GM12874 (cell line): ENCODE measurements at regions not wholly inside any gene's neighbourhood (a gene's known extent, or its start where the extent isn't known, plus 50 kb on each side); places are given as distances from the start of the nearest gene placed in this dataset.

Experiments used
- TF ChIP-seq, protein P1 (sequence below): IDR thresholded peaks from 2 replicates; pipeline ENCODE4 v1.5.1; 2011; ENCODE audit warnings: low read depth, mild to moderate bottlenecking, control low read depth, low read length, moderate library complexity; ENCODE audit not compliant: insufficient read depth

DNA sequence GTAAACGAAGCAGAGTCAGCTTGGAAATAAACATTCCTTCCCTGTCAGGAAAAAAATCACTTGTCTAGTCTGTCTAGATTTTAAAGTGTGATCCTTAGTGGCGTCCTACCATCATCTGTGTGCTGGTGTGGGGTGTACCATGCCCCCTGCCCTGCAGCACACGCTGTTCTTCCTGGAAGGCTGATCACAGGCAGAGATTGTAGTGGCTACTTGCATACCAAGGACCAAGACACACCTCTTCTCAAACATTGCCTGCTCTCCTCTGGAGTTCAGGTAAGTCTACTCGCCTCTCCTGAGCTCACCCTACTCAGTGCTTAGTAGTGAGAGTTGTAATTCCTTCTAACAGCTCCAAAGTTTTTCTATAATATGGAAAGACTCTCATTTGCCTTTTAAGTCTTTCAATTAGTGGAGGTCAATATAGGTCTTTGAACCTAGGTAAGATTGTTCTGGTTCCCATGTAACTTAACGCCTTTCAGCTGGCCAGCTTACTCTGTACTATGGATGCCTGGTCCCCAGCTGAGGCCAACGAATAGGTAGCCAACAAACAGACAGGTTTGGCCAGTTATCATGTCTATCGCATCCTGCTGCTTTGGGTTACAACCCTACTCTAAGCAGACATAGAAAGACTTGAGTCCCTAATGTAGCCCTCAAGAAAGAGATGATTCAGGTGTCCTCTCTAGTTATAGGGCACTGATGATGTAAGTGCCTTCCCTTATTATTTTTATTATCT is 55.4 kb downstream of the XCL1 start:
- TF ChIP-seq, protein P1, sequence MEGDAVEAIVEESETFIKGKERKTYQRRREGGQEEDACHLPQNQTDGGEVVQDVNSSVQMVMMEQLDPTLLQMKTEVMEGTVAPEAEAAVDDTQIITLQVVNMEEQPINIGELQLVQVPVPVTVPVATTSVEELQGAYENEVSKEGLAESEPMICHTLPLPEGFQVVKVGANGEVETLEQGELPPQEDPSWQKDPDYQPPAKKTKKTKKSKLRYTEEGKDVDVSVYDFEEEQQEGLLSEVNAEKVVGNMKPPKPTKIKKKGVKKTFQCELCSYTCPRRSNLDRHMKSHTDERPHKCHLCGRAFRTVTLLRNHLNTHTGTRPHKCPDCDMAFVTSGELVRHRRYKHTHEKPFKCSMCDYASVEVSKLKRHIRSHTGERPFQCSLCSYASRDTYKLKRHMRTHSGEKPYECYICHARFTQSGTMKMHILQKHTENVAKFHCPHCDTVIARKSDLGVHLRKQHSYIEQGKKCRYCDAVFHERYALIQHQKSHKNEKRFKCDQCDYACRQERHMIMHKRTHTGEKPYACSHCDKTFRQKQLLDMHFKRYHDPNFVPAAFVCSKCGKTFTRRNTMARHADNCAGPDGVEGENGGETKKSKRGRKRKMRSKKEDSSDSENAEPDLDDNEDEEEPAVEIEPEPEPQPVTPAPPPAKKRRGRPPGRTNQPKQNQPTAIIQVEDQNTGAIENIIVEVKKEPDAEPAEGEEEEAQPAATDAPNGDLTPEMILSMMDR, result no peak

DNA sequence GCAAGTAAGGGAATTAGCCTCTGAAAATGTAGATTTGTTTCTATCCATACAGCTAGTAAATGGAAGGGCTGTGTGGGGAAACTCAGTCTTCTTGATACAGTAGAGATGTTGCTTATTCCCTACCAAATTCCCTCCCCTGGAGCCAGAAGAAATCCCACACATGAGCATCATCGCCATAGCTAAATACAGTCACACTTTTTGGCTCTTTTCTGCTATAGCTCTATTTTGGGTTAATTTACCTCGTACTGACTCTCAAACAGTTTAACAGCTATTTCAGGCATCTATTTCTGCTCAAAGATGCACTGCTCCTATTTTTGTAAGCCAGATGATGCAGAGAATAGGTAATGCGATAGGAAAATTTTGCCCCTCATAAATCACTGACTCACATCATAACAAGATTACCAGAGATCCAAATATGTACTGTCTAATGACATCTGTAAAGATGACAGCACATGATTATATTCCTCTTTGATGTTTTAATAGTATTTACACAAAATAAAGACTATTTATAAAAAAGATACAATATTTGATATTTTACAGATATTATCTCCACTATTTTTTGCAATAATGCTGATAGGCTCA is 58.6 kb downstream of the XCL1 start:
- TF ChIP-seq, protein P1, result no peak

DNA sequence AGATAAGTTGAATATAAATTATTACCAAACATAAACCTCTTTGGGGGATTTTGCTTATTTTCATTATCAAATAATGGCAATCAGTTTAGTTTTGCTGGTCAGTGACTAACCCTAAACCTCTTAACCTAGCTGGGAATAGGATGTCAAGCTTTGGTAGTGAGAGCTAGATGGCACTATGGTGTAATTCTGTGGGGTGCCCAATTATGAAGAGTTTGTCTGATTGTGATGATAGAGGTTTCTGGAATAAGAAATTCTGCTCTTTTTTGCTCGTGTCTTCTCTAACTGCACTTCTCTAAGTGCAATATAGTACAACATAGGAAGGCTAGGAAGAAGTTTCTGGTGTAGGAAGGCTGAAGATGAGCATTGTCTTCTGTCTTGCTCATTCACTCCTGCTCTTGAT is 59.8 kb downstream of the XCL1 start:
- TF ChIP-seq, protein P1, result 0 out of 2 replicates have a peak, but pooled peaks have one; percentile 7

DNA sequence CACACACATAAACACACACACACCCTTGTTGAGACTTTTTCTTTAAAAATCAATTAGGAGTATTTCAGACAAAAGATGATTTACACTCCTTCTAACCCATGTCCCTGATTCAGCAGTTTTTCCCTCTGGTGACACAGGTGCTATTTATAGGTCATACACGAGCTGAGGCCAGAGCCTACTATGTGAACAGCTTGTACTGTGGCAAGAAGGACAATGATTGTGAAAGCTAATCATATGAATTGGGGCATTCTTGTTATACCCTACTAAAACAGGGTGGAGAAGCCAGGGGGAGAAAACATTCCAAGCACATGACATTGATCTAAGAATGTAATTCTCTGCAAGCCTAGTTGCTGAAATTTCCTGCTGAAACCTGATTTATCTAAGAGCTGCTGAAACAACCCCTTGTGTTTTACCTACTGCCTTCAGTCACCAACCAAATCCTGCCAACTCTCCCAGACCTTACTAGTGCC is 60.3 kb downstream of the XCL1 start:
- TF ChIP-seq, protein P1, result no peak

DNA sequence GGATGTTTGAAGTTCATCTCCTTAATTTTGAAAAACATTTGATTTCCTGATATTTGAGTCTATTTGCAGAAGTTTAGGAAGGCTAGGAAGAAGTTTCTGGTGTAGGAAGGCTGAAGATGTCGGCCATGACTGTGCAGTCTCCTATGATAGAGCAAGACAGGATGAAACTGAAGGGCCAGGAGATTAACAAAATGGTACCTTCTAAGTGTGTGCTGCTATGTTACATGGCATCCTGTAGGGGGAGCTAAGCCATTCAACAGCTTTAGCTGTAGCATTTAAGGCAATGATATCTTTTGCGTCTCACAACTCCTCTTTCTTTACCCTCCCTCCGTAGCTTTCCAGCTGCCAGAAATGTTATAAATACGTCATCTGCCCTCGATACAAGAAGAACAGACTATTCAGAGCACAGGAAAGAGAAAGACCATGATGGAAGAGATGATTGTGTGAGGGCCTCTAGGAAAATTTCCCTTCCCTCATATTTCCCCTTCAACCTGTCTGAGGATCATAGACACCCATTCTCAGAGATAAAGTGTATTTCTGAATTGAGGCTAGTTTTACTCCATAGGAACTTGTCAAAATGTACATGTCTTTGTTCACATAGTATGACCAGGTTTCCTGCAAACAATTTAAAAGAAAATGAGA is 61.1 kb downstream of the XCL1 start:
- TF ChIP-seq, protein P1, result peak; percentile 78

DNA sequence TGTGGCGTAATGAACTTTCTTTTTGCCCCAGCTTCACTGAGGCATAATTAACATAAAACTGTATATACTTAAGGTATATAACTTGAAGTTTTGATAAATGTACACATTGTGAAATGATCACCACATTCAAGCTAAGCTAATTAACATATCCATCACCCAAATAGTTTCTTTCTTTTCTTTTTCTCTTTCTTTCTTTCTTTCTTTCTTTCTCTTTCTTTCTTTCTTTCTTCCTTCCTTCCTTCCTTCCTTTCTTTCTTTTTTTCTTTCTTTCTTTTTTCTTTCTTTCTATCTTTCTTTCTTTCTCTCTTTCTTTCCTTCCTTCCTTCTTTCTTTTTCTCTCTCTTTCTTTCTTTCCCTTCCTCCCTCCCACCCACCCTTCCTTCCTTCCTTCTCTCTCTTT is 62.5 kb downstream of the XCL1 start:
- TF ChIP-seq, protein P1, result no peak

DNA sequence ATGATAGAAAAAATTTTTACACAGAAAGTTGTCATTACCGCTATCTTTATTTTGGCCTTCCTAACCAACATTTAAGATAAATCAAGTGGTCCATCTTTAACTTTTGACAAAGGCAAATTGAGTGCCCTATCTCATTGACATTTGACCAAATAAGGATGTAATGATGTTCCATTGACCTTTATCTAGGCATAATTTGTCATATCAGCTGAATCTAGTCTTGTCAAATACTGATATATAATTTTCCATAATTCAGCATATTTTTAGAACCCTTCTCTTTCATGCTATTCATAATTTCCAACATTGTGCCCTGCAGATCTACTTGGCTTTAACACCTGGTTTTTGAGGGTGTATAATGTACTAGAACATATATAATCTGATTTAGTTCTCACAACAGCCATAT is 63.8 kb downstream of the XCL1 start:
- TF ChIP-seq, protein P1, result no peak
